ENCODE measurements at regions not wholly inside any gene's neighbourhood (a gene's known extent, or its start where the extent isn't known, plus 50 kb on each side); places are given as distances from the start of the nearest gene placed in this dataset.

- H3K27ac ChIP-seq (ENCODE audit: insufficient read depth, low read length): no peak overlapping the region
- no peaks in the 10 kb centered on the region for H3K79me2 ChIP-seq (ENCODE audit: control insufficient read depth, insufficient read depth, low read length)
- H3K36me3 ChIP-seq (ENCODE audit: control insufficient read depth, insufficient read depth, low read length): no peaks in the 10 kb centered on the region
- no peak overlapping the region for H2AFZ ChIP-seq (ENCODE audit: low read length)
- no peaks in the 10 kb centered on the region for H3K9me3 ChIP-seq (ENCODE audit: control insufficient read depth, insufficient read depth, low read depth, low read length)
- no peak overlapping the region for H3K4me2 ChIP-seq (ENCODE audit: extremely low read depth, insufficient read depth, low read length)
- no peaks in the 10 kb centered on the region for H3K4me1 ChIP-seq (ENCODE audit: control insufficient read depth, extremely low read depth, insufficient read depth, low read length)
- no peaks in the 10 kb centered on the region for H3K27me3 ChIP-seq (ENCODE audit: control insufficient read depth, insufficient read depth, low read length)
- no peak for TF ChIP-seq EZH2 (IDR thresholded peaks at IDR 0.05; ENCODE audit: low read length, missing control alignments)
- no peak for TF ChIP-seq CTCF (conservative IDR thresholded peaks at IDR 0.05 in 1 of 2, IDR thresholded peaks at IDR 0.05 in 1 of 2; ENCODE audit: low read depth in 1 of 2, low read length in 2 of 2)
- H4K20me1 ChIP-seq (ENCODE audit: control insufficient read depth, extremely low read depth, insufficient read depth, low read length): no peaks in the 10 kb centered on the region
- no peak overlapping the region for H3K4me3 ChIP-seq (replicated peaks in 1 of 4; ENCODE audit: control extremely low read depth in 1 of 4, insufficient read depth in 1 of 4, low read depth in 3 of 4, low read length in 4 of 4)
- no peak overlapping the region for H3K9ac ChIP-seq (ENCODE audit: insufficient read depth, low read length)
- no peak for DNase-seq (ENCODE audit: low read depth in 2 of 2)
Observed at GRCh38 chr9:126084696-126085095, 241.9 kb upstream of the MVB12B start.

GRCh38 chr9:126085170-126085569, 241.5 kb upstream of the MVB12B start:
- no peak overlapping the region for H3K9ac ChIP-seq (ENCODE audit: insufficient read depth, low read length)
- no peak for DNase-seq (ENCODE audit: low read depth in 2 of 2)
- H3K27me3 ChIP-seq (ENCODE audit: control insufficient read depth, insufficient read depth, low read length): no peaks in the 10 kb centered on the region
- H3K4me1 ChIP-seq (ENCODE audit: control insufficient read depth, extremely low read depth, insufficient read depth, low read length): no peaks in the 10 kb centered on the region
- H3K27ac ChIP-seq (ENCODE audit: insufficient read depth, low read length): no peak overlapping the region
- TF ChIP-seq EZH2 (IDR thresholded peaks at IDR 0.05; ENCODE audit: low read length, missing control alignments): no peak
- no peak for TF ChIP-seq CTCF (conservative IDR thresholded peaks at IDR 0.05 in 1 of 2, IDR thresholded peaks at IDR 0.05 in 1 of 2; ENCODE audit: low read depth in 1 of 2, low read length in 2 of 2)
- no peaks in the 10 kb centered on the region for H4K20me1 ChIP-seq (ENCODE audit: control insufficient read depth, extremely low read depth, insufficient read depth, low read length)
- H3K36me3 ChIP-seq (ENCODE audit: control insufficient read depth, insufficient read depth, low read length): no peaks in the 10 kb centered on the region
- H3K4me3 ChIP-seq (replicated peaks in 1 of 4; ENCODE audit: control extremely low read depth in 1 of 4, insufficient read depth in 1 of 4, low read depth in 3 of 4, low read length in 4 of 4): no peak overlapping the region
- no peaks in the 10 kb centered on the region for H3K79me2 ChIP-seq (ENCODE audit: control insufficient read depth, insufficient read depth, low read length)
- H3K9me3 ChIP-seq (ENCODE audit: control insufficient read depth, insufficient read depth, low read depth, low read length): no peaks in the 10 kb centered on the region
- H2AFZ ChIP-seq (ENCODE audit: low read length): no peak overlapping the region
- H3K4me2 ChIP-seq (ENCODE audit: extremely low read depth, insufficient read depth, low read length): no peak overlapping the region

GRCh38 chr9:126088336-126088735, 238.3 kb upstream of the MVB12B start:
- H3K27me3 ChIP-seq (ENCODE audit: control insufficient read depth, insufficient read depth, low read length): no peaks in the 10 kb centered on the region
- no peak for DNase-seq (ENCODE audit: low read depth in 2 of 2)
- TF ChIP-seq CTCF (conservative IDR thresholded peaks at IDR 0.05 in 1 of 2, IDR thresholded peaks at IDR 0.05 in 1 of 2; ENCODE audit: low read depth in 1 of 2, low read length in 2 of 2) (no peak), EZH2 (IDR thresholded peaks at IDR 0.05; ENCODE audit: low read length, missing control alignments) (no peak)
- H3K9ac ChIP-seq (ENCODE audit: insufficient read depth, low read length): no peak overlapping the region
- H2AFZ ChIP-seq (ENCODE audit: low read length): no peak overlapping the region
- no peaks in the 10 kb centered on the region for H3K79me2 ChIP-seq (ENCODE audit: control insufficient read depth, insufficient read depth, low read length)
- no peak overlapping the region for H3K27ac ChIP-seq (ENCODE audit: insufficient read depth, low read length)
- H3K4me3 ChIP-seq (replicated peaks in 1 of 4; ENCODE audit: control extremely low read depth in 1 of 4, insufficient read depth in 1 of 4, low read depth in 3 of 4, low read length in 4 of 4): no peak overlapping the region
- H3K36me3 ChIP-seq (ENCODE audit: control insufficient read depth, insufficient read depth, low read length): no peaks in the 10 kb centered on the region
- H3K9me3 ChIP-seq (ENCODE audit: control insufficient read depth, insufficient read depth, low read depth, low read length): no peaks in the 10 kb centered on the region
- no peaks in the 10 kb centered on the region for H3K4me1 ChIP-seq (ENCODE audit: control insufficient read depth, extremely low read depth, insufficient read depth, low read length)
- H3K4me2 ChIP-seq (ENCODE audit: extremely low read depth, insufficient read depth, low read length): no peak overlapping the region
- no peaks in the 10 kb centered on the region for H4K20me1 ChIP-seq (ENCODE audit: control insufficient read depth, extremely low read depth, insufficient read depth, low read length)

Measured in fibroblast of lung (primary cell).